Hepatocyte (in vitro differentiated cells): ENCODE measurements at regions not wholly inside any gene's neighbourhood (a gene's known extent, or its start where the extent isn't known, plus 50 kb on each side); places are given as distances from the start of the nearest gene placed in this dataset.

Experiments
- CTCF ChIP-seq: fragments of 200-600 bp; sonication (generic); IDR thresholded peaks from 2 replicates; pipeline ENCODE4 v1.5.1; 2016; ENCODE audit warnings: antibody characterized with exemption, mild to moderate bottlenecking; ENCODE audit not compliant: poor library complexity
- EZH2phosphoT487 ChIP-seq: fragments of 200-600 bp; sonication (generic); IDR thresholded peaks from one replicate; pipeline ENCODE4 v1.6.1; 2018; ENCODE audit warnings: antibody characterized with exemption, mild to moderate bottlenecking, low read depth, moderate library complexity; ENCODE audit not compliant: unreplicated experiment, severe bottlenecking

DNA sequence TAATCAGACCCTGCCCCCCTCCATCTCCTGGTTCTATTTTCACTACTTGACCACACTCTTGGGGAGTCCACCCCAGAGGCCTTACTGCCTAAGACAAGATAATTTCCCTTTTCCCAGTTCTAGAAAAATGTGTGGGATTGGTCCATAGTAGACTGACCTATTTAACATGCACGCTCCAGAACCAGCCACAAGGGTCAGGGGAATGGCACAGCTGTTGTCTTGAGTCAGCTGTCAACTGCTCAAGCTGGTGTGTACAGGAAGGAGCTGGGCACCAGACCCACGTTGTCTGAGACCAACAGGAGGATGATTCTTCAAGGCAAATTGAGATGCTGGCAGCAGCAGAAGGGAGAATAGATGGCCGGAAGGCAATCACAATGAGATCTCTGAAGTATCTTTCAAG lies 280.5 kb downstream of the UQCRFS1 start:
- TF ChIP-seq CTCF (no peak), EZH2phosphoT487 (no peak)
